ENCODE measurements at regions not wholly inside any gene's neighbourhood (a gene's known extent, or its start where the extent isn't known, plus 50 kb on each side); places are given as distances from the start of the nearest gene placed in this dataset.

- H3K4me1 Mint-ChIP-seq = peaks cover 5% of the 10 kb centered on the region
- H3K9me3 Mint-ChIP-seq = no peaks in the 10 kb centered on the region
- H3K27ac Mint-ChIP-seq = no peak overlapping the region
- Histone ChIP-seq H3K36me3 (ENCODE audit: insufficient read depth) (no peaks in the 10 kb centered on the region), H3K27me3 (ENCODE audit: insufficient read depth) (no peaks in the 10 kb centered on the region), H3K4me3 (no peak overlapping the region), H3K4me2 (no peak overlapping the region), H4K20me1 (replicated peaks; ENCODE audit: insufficient read depth) (no peaks in the 10 kb centered on the region), H3F3A (replicated peaks; ENCODE audit: low read depth) (no peaks in the 10 kb centered on the region), H3K27ac (ENCODE audit: low read depth) (no peak overlapping the region), H3K79me2 (replicated peaks; ENCODE audit: insufficient read depth) (0 out of 2 replicates have a peak, but pooled peaks cover 2% of the 10 kb centered on the region), H3K4me1 (ENCODE audit: insufficient read depth) (no peaks in the 10 kb centered on the region), H2AFZ (no peak overlapping the region), H3K9me2 (ENCODE audit: insufficient read depth) (0 out of 2 replicates have a peak, but pooled peaks cover 7% of the 10 kb centered on the region)
- H3K36me3 Mint-ChIP-seq (ENCODE audit: low read depth) = no peaks in the 10 kb centered on the region; the same call in 2 of the 3 replicates
- no peak for DNase-seq (ENCODE audit: low spot score)
- peaks cover 3% of the 10 kb centered on the region for H3K27me3 Mint-ChIP-seq (ENCODE audit: insufficient read depth, low read depth, poor library complexity)
- ATAC-seq = no peak
- no peak overlapping the region for H3K4me3 Mint-ChIP-seq
- TF ChIP-seq ETS1 (IDR thresholded peaks at IDR 0.05) (no peak), EZH2phosphoT487 (IDR thresholded peaks at IDR 0.05; ENCODE audit: unreplicated experiment) (no peak), EZH2 (IDR thresholded peaks at IDR 0.05; ENCODE audit: low read depth, unreplicated experiment) (no peak), NANOG (IDR thresholded peaks at IDR 0.05; ENCODE audit: borderline replicate concordance) (no peak), REST (IDR thresholded peaks at IDR 0.05; ENCODE audit: unreplicated experiment) (no peak)
These were observed 166.9 kb upstream of the IL12A start for GRCh38 chr3:159821736-159822135.

- Mint-ChIP-seq H3K9me3 (no peaks in the 10 kb centered on the region), H3K27me3 (ENCODE audit: insufficient read depth, low read depth, poor library complexity) (peaks cover 3% of the 10 kb centered on the region), H3K27ac (no peak overlapping the region), H3K4me3 (no peak overlapping the region), H3K4me1 (no peaks in the 10 kb centered on the region; the same call in 1 of the 3 replicates), H3K36me3 (ENCODE audit: low read depth) (no peaks in the 10 kb centered on the region; the same call in 2 of the 3 replicates)
- ATAC-seq (no peak), DNase-seq (ENCODE audit: low spot score) (no peak)
- no peaks in the 10 kb centered on the region for H3K4me1 ChIP-seq (ENCODE audit: insufficient read depth)
- 0 out of 2 replicates have a peak, but pooled peaks cover 2% of the 10 kb centered on the region for H3K79me2 ChIP-seq (replicated peaks; ENCODE audit: insufficient read depth)
- H3K27ac ChIP-seq (ENCODE audit: low read depth) = no peak overlapping the region
- no peak overlapping the region for H3K4me2 ChIP-seq
- H4K20me1 ChIP-seq (replicated peaks; ENCODE audit: insufficient read depth) = no peaks in the 10 kb centered on the region
- no peak overlapping the region for H2AFZ ChIP-seq
- H3F3A ChIP-seq (replicated peaks; ENCODE audit: low read depth) = no peaks in the 10 kb centered on the region
- H3K9me2 ChIP-seq (ENCODE audit: insufficient read depth) = 0 out of 2 replicates have a peak, but pooled peaks cover 7% of the 10 kb centered on the region
- H3K36me3 ChIP-seq (ENCODE audit: insufficient read depth) = no peaks in the 10 kb centered on the region
- no peaks in the 10 kb centered on the region for H3K27me3 ChIP-seq (ENCODE audit: insufficient read depth)
- no peak overlapping the region for H3K4me3 ChIP-seq
- no peak for TF ChIP-seq REST (IDR thresholded peaks at IDR 0.05; ENCODE audit: unreplicated experiment)
- TF ChIP-seq NANOG (IDR thresholded peaks at IDR 0.05; ENCODE audit: borderline replicate concordance) = no peak
These were observed 164.9 kb upstream of the IL12A start for GRCh38 chr3:159823780-159824179.
